ENCODE measurements at regions not wholly inside any gene's neighbourhood (a gene's known extent, or its start where the extent isn't known, plus 50 kb on each side); places are given as distances from the start of the nearest gene placed in this dataset.

DNA sequence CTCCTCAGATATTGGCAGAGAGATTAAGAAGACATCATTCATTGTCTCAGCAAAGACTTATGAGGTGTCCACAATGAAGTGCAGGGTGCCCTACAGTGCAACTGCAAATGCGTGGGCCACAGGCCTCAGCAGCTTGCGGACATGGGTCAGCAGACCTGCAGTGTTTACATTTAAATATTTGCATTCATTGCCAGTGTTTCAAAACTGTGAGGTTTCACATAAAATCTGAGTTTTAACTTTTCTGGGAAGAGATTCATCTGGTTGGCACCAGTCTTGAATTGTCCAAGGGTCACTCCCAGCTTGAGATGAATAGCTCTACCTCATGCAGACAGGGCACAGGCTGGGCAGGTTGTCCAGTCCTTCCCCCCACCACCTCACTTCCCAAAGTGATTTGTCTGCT, 286.8 kb upstream of the DUSP10 start:
- TF ChIP-seq ZFP30 (CRISPR knock-in tag; IDR thresholded peaks at IDR 0.05) (no peak), ESRRG (CRISPR knock-in tag; IDR thresholded peaks at IDR 0.05) (no peak), BACH2 (CRISPR knock-in tag; IDR thresholded peaks at IDR 0.05; ENCODE audit: borderline replicate concordance) (no peak), ZFP3 (CRISPR knock-in tag; IDR thresholded peaks at IDR 0.05) (no peak), GLIS3 (CRISPR knock-in tag; IDR thresholded peaks at IDR 0.05) (no peak), SNAI2 (CRISPR knock-in tag; IDR thresholded peaks at IDR 0.05) (no peak), TOX (CRISPR knock-in tag; IDR thresholded peaks at IDR 0.05; ENCODE audit: borderline replicate concordance) (no peak), TSHZ2 (CRISPR knock-in tag; IDR thresholded peaks at IDR 0.05) (no peak)
- TF ChIP-seq, protein P1, sequence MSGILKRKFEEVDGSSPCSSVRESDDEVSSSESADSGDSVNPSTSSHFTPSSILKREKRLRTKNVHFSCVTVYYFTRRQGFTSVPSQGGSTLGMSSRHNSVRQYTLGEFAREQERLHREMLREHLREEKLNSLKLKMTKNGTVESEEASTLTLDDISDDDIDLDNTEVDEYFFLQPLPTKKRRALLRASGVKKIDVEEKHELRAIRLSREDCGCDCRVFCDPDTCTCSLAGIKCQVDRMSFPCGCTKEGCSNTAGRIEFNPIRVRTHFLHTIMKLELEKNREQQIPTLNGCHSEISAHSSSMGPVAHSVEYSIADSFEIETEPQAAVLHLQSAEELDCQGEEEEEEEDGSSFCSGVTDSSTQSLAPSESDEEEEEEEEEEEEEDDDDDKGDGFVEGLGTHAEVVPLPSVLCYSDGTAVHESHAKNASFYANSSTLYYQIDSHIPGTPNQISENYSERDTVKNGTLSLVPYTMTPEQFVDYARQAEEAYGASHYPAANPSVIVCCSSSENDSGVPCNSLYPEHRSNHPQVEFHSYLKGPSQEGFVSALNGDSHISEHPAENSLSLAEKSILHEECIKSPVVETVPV (CRISPR knock-in tag; IDR thresholded peaks at IDR 0.05), result no peak
- TF ChIP-seq, protein P2, sequence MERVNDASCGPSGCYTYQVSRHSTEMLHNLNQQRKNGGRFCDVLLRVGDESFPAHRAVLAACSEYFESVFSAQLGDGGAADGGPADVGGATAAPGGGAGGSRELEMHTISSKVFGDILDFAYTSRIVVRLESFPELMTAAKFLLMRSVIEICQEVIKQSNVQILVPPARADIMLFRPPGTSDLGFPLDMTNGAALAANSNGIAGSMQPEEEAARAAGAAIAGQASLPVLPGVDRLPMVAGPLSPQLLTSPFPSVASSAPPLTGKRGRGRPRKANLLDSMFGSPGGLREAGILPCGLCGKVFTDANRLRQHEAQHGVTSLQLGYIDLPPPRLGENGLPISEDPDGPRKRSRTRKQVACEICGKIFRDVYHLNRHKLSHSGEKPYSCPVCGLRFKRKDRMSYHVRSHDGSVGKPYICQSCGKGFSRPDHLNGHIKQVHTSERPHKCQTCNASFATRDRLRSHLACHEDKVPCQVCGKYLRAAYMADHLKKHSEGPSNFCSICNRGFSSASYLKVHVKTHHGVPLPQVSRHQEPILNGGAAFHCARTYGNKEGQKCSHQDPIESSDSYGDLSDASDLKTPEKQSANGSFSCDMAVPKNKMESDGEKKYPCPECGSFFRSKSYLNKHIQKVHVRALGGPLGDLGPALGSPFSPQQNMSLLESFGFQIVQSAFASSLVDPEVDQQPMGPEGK (CRISPR knock-in tag; IDR thresholded peaks at IDR 0.05; ENCODE audit: borderline replicate concordance), result no peak

All from SK-N-SH treated with all-trans-retinoic acid at 6 μM for 48 hours (cell line).